Vagina (tissue), 2 donors: ENCODE measurements at regions not wholly inside any gene's neighbourhood (a gene's known extent, or its start where the extent isn't known, plus 50 kb on each side); places are given as distances from the start of the nearest gene placed in this dataset.

ENCODE experiments used
- POLR2A ChIP-seq, 2 donors: fragments of 450-650 bp; IDR thresholded peaks; one replicate each; pipeline ENCODE4 v1.6.1; 2017; ENCODE audit warnings: antibody characterized with exemption in 2 of 2, mild to moderate bottlenecking in 2 of 2, moderate library complexity in 2 of 2
- TF ChIP-seq, protein P1 (sequence below), 3 experiments: fragments of 450-650 bp in 2 of 3; fragments of 200-600 bp in 1 of 3; sonication (generic) in 1 of 3; IDR thresholded peaks; one replicate each; pipeline ENCODE4 v1.5.1; 2017 to 2019; ENCODE audit warnings: antibody characterized with exemption in 3 of 3, mild to moderate bottlenecking in 2 of 3, moderate library complexity in 2 of 3

DNA sequence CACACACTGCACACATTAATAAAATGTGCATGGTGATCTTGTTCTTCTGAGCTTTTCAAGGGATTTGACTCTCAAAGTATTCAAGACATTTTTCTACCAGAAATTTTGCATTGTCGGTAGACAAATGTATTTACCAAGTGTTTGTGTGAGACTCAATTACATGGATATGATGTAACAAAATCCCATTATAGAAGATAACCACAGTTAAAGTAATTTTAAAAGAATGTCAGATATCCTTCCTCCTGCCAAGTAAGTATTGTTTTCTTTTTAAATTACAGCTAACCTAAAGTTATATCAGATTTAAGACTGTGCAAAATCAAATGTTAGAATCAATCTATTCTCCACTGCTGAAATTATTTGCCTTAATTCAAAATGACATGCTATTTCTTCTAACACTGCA is 1344.5 kb upstream of the CHAC2 start:
- TF ChIP-seq POLR2A (IDR thresholded peaks at IDR 0.05): no peak
- TF ChIP-seq, protein P1, sequence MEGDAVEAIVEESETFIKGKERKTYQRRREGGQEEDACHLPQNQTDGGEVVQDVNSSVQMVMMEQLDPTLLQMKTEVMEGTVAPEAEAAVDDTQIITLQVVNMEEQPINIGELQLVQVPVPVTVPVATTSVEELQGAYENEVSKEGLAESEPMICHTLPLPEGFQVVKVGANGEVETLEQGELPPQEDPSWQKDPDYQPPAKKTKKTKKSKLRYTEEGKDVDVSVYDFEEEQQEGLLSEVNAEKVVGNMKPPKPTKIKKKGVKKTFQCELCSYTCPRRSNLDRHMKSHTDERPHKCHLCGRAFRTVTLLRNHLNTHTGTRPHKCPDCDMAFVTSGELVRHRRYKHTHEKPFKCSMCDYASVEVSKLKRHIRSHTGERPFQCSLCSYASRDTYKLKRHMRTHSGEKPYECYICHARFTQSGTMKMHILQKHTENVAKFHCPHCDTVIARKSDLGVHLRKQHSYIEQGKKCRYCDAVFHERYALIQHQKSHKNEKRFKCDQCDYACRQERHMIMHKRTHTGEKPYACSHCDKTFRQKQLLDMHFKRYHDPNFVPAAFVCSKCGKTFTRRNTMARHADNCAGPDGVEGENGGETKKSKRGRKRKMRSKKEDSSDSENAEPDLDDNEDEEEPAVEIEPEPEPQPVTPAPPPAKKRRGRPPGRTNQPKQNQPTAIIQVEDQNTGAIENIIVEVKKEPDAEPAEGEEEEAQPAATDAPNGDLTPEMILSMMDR (IDR thresholded peaks at IDR 0.05): no peak
